ENCODE measurements at regions not wholly inside any gene's neighbourhood (a gene's known extent, or its start where the extent isn't known, plus 50 kb on each side); places are given as distances from the start of the nearest gene placed in this dataset.

- TF ChIP-seq REST (IDR thresholded peaks at IDR 0.05; ENCODE audit: insufficient replicate concordance, low read depth) (no peak), CTCF (IDR thresholded peaks at IDR 0.05; ENCODE audit: insufficient read depth, low read length) (no peak), GABPA (IDR thresholded peaks at IDR 0.05; ENCODE audit: low read depth) (no peak)
These were observed 107.5 kb upstream of the MAGEC2 start for GRCh38 chrX:142312591-142312990.

All from HL-60 (cell line).